Activated T-helper 1 cell treated with anti-CD3 and anti-CD28 coated beads, Interleukin-12 subunit alpha, Interleukin-12 subunit beta, Interleukin-2, Interleukin-4 antibody, amounts not matched to agents 30 ng/mL and 10 ng/mL and 1 ng/mL, durations not matched to agents 14 hours and 24 hours and 36 hours (primary cell): ENCODE measurements at regions not wholly inside any gene's neighbourhood (a gene's known extent, or its start where the extent isn't known, plus 50 kb on each side); places are given as distances from the start of the nearest gene placed in this dataset.
"Not testable (repeated sequence)": the region's sequence is repeated elsewhere in the genome, so short reads cannot be mapped to it uniquely, and the experiment has no call there.

Experiments
- DNase-seq: peaks from one replicate; pipeline ENCODE4 v3.0.0; 2021; ENCODE audit warnings: low spot score
- H3K27ac Mint-ChIP-seq: one replicate; pipeline ENCODE4 v1.8.0; 2021; ENCODE audit warnings: mild to moderate bottlenecking, mixed read lengths
- H3K27me3 Mint-ChIP-seq: one replicate; pipeline ENCODE4 v1.8.0; 2022; ENCODE audit warnings: mild to moderate bottlenecking, moderate library complexity, mixed read lengths; ENCODE audit not compliant: insufficient read depth
- H3K36me3 Mint-ChIP-seq: one replicate; pipeline ENCODE4 v1.8.0; 2021; ENCODE audit warnings: low read depth, mixed read lengths
- H3K4me1 Mint-ChIP-seq: one replicate; pipeline ENCODE4 v1.8.0; 2021; ENCODE audit warnings: low read depth, mixed read lengths
- H3K4me3 Mint-ChIP-seq: one replicate; pipeline ENCODE4 v1.8.0; 2021; ENCODE audit warnings: mild to moderate bottlenecking, moderate library complexity, mixed read lengths
- H3K9me3 Mint-ChIP-seq: one replicate; pipeline ENCODE4 v1.8.0; 2021; ENCODE audit warnings: mixed read lengths
- intact Hi-C: fragments of 100-400 bp; cut with micrococcal nuclease; formaldehyde crosslinking; loops from one replicate; pipeline ENCODE4 v1.15.1; 2024

- H3K27ac Mint-ChIP-seq, DNase-seq, H3K36me3 Mint-ChIP-seq, H3K9me3 Mint-ChIP-seq, H3K4me1 Mint-ChIP-seq, intact Hi-C loops, H3K4me3 Mint-ChIP-seq: not testable (repeated sequence)
- H3K27me3 Mint-ChIP-seq: peaks cover 24% of the 10 kb centered on the region
These were observed 114.6 kb upstream of the PPM1J start for GRCh38 chr1:112829691-112830090.

GRCh38 chr1:112828716-112829115 lies 113.6 kb upstream of the PPM1J start:
- no peak overlapping the region for H3K4me3 Mint-ChIP-seq
- H3K36me3 Mint-ChIP-seq: no peaks in the 10 kb centered on the region
- no peaks in the 10 kb centered on the region for H3K4me1 Mint-ChIP-seq
- no peak for DNase-seq
- intact Hi-C loops: no loop called here
- H3K27ac Mint-ChIP-seq: no peak overlapping the region
- peaks cover 26% of the 10 kb centered on the region for H3K27me3 Mint-ChIP-seq
- H3K9me3 Mint-ChIP-seq: no peaks in the 10 kb centered on the region

- H3K9me3 Mint-ChIP-seq, H3K4me3 Mint-ChIP-seq, intact Hi-C loops, H3K4me1 Mint-ChIP-seq, DNase-seq, H3K36me3 Mint-ChIP-seq, H3K27ac Mint-ChIP-seq: not testable (repeated sequence)
- peaks cover 21% of the 10 kb centered on the region for H3K27me3 Mint-ChIP-seq
These were observed 112.3 kb upstream of the PPM1J start for GRCh38 chr1:112827391-112827790.

GRCh38 chr1:112826217-112826944 lies 111.2 kb upstream of the PPM1J start:
- Mint-ChIP-seq H3K9me3 (no peaks in the 10 kb centered on the region), H3K27me3 (peaks cover 17% of the 10 kb centered on the region), H3K4me1 (no peaks in the 10 kb centered on the region), H3K36me3 (no peaks in the 10 kb centered on the region), H3K27ac (no peak overlapping the region), H3K4me3 (no peak overlapping the region)
- intact Hi-C loops: no loop called here
- no peak for DNase-seq

- H3K9me3 Mint-ChIP-seq, H3K27ac Mint-ChIP-seq, H3K4me1 Mint-ChIP-seq, DNase-seq, H3K36me3 Mint-ChIP-seq, intact Hi-C loops, H3K4me3 Mint-ChIP-seq: not testable (repeated sequence)
- peaks cover 17% of the 10 kb centered on the region for H3K27me3 Mint-ChIP-seq
These were observed 110.6 kb upstream of the PPM1J start for GRCh38 chr1:112825563-112826216.

- H3K4me3 Mint-ChIP-seq, H3K4me1 Mint-ChIP-seq, H3K27ac Mint-ChIP-seq, intact Hi-C loops, DNase-seq, H3K36me3 Mint-ChIP-seq, H3K9me3 Mint-ChIP-seq: not testable (repeated sequence)
- H3K27me3 Mint-ChIP-seq: peaks cover 17% of the 10 kb centered on the region
These were observed 109.9 kb upstream of the PPM1J start for GRCh38 chr1:112825075-112825474.

- H3K9me3 Mint-ChIP-seq, H3K4me1 Mint-ChIP-seq, H3K36me3 Mint-ChIP-seq, intact Hi-C loops, H3K4me3 Mint-ChIP-seq, DNase-seq, H3K27ac Mint-ChIP-seq: not testable (repeated sequence)
- peaks cover 12% of the 10 kb centered on the region for H3K27me3 Mint-ChIP-seq
These were observed 106.4 kb upstream of the PPM1J start for GRCh38 chr1:112821307-112822063.

GRCh38 chr1:112818990-112819689 lies 104.0 kb upstream of the PPM1J start:
- Mint-ChIP-seq H3K4me1 (no peaks in the 10 kb centered on the region), H3K27me3 (no peaks in the 10 kb centered on the region), H3K9me3 (no peaks in the 10 kb centered on the region), H3K27ac (no peak overlapping the region), H3K36me3 (no peaks in the 10 kb centered on the region), H3K4me3 (no peak overlapping the region)
- no peak for DNase-seq
- intact Hi-C loops: no loop called here

GRCh38 chr1:112817555-112818373 lies 102.6 kb upstream of the PPM1J start:
- no peak for DNase-seq
- no peaks in the 10 kb centered on the region for H3K4me1 Mint-ChIP-seq
- H3K4me3 Mint-ChIP-seq: no peak overlapping the region
- no peaks in the 10 kb centered on the region for H3K27me3 Mint-ChIP-seq
- no peaks in the 10 kb centered on the region for H3K36me3 Mint-ChIP-seq
- no peak overlapping the region for H3K27ac Mint-ChIP-seq
- no peaks in the 10 kb centered on the region for H3K9me3 Mint-ChIP-seq
- intact Hi-C loops: no loop called here

- Mint-ChIP-seq H3K4me1 (no peaks in the 10 kb centered on the region), H3K36me3 (no peaks in the 10 kb centered on the region), H3K27ac (no peak overlapping the region), H3K4me3 (no peak overlapping the region), H3K27me3 (peaks cover 10% of the 10 kb centered on the region), H3K9me3 (no peaks in the 10 kb centered on the region)
- DNase-seq: no peak
- intact Hi-C loops: no loop called here
These were observed 100.2 kb upstream of the PPM1J start for GRCh38 chr1:112815376-112815775.

GRCh38 chr1:112814645-112815044 lies 99.5 kb upstream of the PPM1J start:
- H3K4me3 Mint-ChIP-seq, H3K4me1 Mint-ChIP-seq, DNase-seq, H3K27ac Mint-ChIP-seq, intact Hi-C loops, H3K36me3 Mint-ChIP-seq, H3K9me3 Mint-ChIP-seq: not testable (repeated sequence)
- H3K27me3 Mint-ChIP-seq: peaks cover 10% of the 10 kb centered on the region
